Embryonic facial prominence (tissue), 1 donor: ENCODE measurements at regions not wholly inside any gene's neighbourhood (a gene's known extent, or its start where the extent isn't known, plus 50 kb on each side); places are given as distances from the start of the nearest gene placed in this dataset.
"Not testable (repeated sequence)": the region's sequence is repeated elsewhere in the genome, so short reads cannot be mapped to it uniquely, and the experiment has no call there.

Experiments
- DNase-seq: peaks from one replicate; pipeline ENCODE4 v3.0.0-alpha.2; 2016; ENCODE audit errors: extremely low spot score

GRCh38 chr6:14875481-14876063 lies 370.3 kb upstream of the JARID2 start:
- DNase-seq, result no peak

- DNase-seq, result no peak
Observed at GRCh38 chr6:14876778-14877613, 368.9 kb upstream of the JARID2 start.

GRCh38 chr6:14877758-14878157 lies 368.1 kb upstream of the JARID2 start:
- DNase-seq, result no peak

- no peak for DNase-seq
Observed at GRCh38 chr6:14880052-14880451, 365.8 kb upstream of the JARID2 start.

- no peak for DNase-seq
Observed at GRCh38 chr6:14880677-14881076, 365.2 kb upstream of the JARID2 start.

- no peak for DNase-seq
Observed at GRCh38 chr6:14881398-14881797, 364.5 kb upstream of the JARID2 start.

- DNase-seq, result no peak
Observed at GRCh38 chr6:14882394-14883026, 363.4 kb upstream of the JARID2 start.

GRCh38 chr6:14883921-14884320 lies 361.9 kb upstream of the JARID2 start:
- no peak for DNase-seq

GRCh38 chr6:14885498-14885897 lies 360.4 kb upstream of the JARID2 start:
- no peak for DNase-seq

GRCh38 chr6:14887181-14887580 lies 358.7 kb upstream of the JARID2 start:
- DNase-seq, result no peak

GRCh38 chr6:14887986-14888574 lies 357.8 kb upstream of the JARID2 start:
- DNase-seq, result no peak

GRCh38 chr6:14888575-14889000 lies 357.3 kb upstream of the JARID2 start:
- DNase-seq, result no peak

- DNase-seq, result no peak
Observed at GRCh38 chr6:14889188-14889587, 356.7 kb upstream of the JARID2 start.

GRCh38 chr6:14889611-14890593 lies 356.0 kb upstream of the JARID2 start:
- DNase-seq, result no peak

GRCh38 chr6:14891820-14892375 lies 354.0 kb upstream of the JARID2 start:
- DNase-seq, result not testable (repeated sequence)

- DNase-seq, result no peak
Observed at GRCh38 chr6:14894105-14894504, 351.8 kb upstream of the JARID2 start.

- DNase-seq, result no peak
Observed at GRCh38 chr6:14896475-14896874, 349.4 kb upstream of the JARID2 start.

- DNase-seq, result no peak
Observed at GRCh38 chr6:14897831-14898230, 348.0 kb upstream of the JARID2 start.

GRCh38 chr6:14899441-14899840 lies 346.4 kb upstream of the JARID2 start:
- DNase-seq, result not testable (repeated sequence)

- no peak for DNase-seq
Observed at GRCh38 chr6:14900919-14901318, 344.9 kb upstream of the JARID2 start.
